Amygdala (tissue), 56 donors: ENCODE measurements at regions not wholly inside any gene's neighbourhood (a gene's known extent, or its start where the extent isn't known, plus 50 kb on each side); places are given as distances from the start of the nearest gene placed in this dataset.

ENCODE experiments used
- DNase-seq, 56 donors: peaks; one replicate each; lab custom pipeline; 2025; lab: John Stamatoyannopoulos, UW

DNA sequence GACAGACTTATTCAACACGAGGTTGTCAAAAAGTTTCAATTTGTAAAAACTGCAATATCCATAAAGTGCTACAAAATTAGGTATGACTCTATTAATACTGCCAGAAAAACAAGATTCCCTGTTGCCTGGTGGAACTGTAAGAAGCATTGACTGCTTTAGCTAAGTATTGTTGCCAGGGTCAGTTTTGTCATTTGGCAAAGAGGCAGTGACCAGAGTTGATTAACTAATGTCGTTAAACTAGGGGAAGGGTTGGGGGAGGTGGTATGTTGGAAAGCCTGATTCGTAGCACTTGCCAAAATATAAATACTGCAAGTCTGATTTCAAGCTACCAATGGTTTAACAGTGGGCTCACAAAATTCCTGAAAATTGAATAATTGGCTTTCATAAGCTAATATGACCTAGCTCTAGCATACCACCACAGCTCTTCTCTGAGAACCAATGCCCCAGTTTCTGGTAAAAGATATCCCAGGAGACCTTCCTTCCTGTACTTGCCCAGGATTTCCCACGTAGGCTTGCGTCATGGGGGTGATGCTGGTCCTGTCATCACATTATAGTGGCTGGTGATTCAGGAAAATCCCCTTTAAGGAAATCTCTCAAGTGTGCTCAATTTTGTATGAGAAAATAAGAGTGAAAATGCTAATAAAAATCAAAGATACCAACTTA is 266.4 kb upstream of the TBC1D5 start:
- no peak for DNase-seq

GRCh38 chr3:18007980-18008379 is 265.5 kb upstream of the TBC1D5 start:
- DNase-seq, result no peak

DNA sequence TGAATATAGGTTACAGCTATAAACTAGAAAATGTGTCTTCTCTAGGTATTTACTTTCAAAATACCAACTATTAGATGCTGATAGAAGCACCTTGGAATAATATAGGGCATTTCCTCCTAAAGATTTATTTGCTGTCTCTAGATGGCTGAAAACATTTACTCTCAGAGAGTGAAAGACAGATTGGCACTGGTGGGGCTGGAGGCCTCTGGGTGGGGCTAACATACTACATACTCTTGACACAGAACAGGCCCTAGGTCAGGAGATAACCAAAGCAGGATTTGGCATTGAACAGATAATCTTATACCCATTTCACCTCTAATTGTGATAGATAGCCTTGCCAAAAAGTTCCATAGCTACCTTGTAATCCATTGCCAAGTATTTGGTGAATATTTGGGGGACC is 253.3 kb upstream of the TBC1D5 start:
- DNase-seq, result no peak

GRCh38 chr3:17994167-17994566 is 251.7 kb upstream of the TBC1D5 start:
- DNase-seq, result no peak

- DNase-seq, result no peak
Measured at GRCh38 chr3:17990390-17990789, 248.0 kb upstream of the TBC1D5 start.

- no peak for DNase-seq
Measured at GRCh38 chr3:17986348-17986816, 244.0 kb upstream of the TBC1D5 start.

DNA sequence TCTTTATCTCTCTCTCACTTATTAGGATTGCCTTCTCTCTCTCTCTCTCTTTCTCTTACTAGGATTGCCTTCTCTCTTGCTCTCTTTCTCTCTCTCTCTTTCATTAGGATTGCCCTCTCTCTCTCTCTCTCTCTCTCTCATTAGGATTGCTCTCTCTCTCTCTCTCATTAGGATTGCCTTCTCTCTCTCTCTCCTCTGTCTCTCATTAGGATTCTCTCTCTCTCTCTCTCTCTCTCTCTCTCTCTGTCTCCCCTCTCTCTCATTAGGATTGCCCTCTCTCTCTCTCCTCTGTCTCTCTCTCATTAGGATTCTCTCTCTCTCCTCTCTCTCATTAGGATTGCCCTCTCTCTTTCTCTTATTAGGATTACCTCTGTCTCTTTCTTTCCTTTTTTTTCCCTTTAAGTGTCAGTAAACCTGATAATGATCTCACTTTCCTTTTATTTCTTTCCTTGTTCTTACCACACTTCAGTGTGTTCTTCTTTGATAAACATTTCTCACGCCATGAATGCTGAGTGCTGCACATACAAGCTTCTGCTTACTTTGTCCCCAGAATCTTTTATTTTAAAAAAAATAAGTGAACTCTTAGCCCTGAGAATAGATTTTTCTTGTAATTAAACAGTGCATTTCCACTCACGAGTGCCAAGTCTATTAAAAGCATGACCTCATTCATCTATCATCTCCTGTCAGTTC is 243.4 kb upstream of the TBC1D5 start:
- no peak for DNase-seq

DNA sequence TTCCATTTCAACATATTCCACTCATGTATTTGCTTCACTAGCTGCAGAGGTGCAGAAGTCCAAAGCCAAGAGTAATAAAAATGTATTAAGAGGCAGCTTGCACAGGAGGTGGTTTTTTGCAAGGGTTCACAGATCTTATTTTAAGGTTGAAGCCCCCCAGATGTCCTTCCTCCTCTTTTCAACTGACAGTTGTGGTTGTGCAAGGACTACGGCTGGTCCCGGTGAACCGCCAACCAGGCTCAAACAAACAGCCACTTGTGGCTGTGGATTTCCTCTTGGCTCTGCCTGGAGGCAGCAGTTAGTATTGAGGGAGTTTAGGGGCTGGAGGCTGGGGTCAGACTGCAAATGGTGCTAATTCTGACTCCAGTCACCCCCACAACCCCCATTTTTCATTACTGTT is 240.7 kb upstream of the TBC1D5 start:
- no peak for DNase-seq

DNA sequence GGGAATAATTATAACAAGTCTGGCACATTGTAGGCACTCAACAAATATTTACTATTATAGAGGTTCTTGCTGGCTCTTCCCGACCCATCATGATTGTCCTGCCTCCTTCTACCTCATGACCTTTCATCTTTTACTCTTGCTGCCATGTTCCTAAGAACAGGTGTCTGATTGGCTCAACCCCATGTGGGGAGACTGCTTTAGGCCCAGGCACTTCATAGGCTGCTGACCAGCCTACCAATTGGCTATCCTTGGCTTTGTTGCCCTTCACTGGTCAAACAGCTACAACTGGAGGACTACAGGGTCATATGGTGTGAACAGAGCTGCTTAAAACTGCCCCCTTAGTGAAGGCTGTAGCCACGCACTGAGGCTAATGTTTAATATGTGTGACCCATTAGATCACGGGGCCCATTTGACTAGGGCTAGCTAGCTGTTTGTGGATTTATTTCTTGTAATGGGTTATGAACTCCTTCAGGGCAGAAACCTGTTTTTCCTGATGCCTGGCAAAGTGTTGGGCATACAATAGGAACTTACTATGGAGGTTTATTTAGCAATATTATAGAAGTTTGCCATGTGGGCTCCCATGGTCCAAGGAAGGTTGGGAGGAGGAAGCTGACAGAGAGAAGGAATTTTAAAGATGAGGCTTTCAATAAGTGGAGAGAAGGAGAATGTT is 239.9 kb upstream of the TBC1D5 start:
- DNase-seq, result no peak

DNA sequence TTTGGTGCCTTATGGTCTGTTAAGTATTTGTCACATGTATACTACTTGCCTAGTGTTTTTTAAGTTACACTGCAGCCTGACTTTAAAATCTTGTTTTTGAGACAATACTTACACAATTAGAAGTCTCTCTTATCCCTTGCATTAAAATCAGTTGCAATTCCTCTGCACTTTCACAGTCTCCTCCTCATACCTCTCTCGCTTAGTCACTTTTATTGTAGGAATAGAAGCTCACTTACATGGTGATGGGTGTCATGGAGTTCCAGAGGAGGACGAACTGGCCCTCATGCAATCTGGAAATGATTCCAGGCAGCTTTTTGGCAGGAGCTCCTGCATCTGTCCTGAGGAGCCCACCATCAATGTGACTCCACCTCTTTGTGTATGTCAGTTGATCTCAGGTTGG is 238.4 kb upstream of the TBC1D5 start:
- no peak for DNase-seq

DNA sequence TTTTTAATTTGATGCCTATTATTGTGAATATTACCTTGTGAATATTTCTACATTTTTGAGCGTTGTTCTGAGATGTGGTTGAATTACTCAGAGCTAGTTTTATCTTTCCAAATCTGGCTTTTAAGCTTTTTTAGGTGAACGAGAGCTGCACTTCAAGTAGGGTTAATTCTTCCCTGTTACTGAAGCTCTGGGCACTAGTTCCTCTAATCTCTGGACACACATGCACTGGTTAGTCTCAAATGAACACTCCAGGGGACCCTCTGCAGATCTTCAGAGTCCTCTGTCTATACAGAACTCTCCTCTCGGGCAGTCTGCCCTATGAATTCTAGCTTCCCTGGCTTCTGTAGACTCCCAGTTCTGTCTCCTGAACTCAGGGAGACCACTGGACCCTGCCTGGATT is 237.5 kb upstream of the TBC1D5 start:
- no peak for DNase-seq

- peak in 12 of 56 donors; percentile 0 to 15 (median 5) for DNase-seq
Measured at GRCh38 chr3:17979252-17979651, 236.8 kb upstream of the TBC1D5 start.

DNA sequence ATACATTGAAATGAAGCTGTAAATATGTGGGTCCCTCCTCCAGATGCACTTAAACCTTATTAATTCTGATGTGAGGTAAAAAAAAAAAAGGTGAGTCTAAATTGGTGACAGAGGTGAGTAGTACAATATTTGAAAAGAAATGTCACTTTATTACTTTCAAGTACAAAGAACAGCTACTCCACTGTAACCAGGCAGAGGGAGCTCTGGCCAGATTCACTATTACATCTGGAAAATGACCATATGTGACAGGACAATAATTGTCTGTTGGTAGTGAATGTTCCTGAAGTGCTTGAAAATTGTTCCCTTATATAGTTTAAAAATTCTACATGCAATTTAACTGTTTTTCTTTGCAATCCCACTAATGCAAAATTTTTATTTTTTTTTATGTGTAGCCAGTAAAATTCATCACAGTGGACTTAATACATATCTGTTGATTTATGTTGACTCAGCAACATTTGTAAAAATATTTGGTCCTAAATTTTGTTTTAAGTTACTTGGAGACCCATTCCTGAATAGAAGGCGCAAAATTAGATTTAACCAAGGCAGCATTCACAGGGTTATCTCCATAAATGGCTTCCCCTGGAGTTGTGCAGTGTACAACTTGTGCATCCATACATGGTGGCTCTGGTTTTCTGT is 231.9 kb upstream of the TBC1D5 start:
- DNase-seq, result no peak

DNA sequence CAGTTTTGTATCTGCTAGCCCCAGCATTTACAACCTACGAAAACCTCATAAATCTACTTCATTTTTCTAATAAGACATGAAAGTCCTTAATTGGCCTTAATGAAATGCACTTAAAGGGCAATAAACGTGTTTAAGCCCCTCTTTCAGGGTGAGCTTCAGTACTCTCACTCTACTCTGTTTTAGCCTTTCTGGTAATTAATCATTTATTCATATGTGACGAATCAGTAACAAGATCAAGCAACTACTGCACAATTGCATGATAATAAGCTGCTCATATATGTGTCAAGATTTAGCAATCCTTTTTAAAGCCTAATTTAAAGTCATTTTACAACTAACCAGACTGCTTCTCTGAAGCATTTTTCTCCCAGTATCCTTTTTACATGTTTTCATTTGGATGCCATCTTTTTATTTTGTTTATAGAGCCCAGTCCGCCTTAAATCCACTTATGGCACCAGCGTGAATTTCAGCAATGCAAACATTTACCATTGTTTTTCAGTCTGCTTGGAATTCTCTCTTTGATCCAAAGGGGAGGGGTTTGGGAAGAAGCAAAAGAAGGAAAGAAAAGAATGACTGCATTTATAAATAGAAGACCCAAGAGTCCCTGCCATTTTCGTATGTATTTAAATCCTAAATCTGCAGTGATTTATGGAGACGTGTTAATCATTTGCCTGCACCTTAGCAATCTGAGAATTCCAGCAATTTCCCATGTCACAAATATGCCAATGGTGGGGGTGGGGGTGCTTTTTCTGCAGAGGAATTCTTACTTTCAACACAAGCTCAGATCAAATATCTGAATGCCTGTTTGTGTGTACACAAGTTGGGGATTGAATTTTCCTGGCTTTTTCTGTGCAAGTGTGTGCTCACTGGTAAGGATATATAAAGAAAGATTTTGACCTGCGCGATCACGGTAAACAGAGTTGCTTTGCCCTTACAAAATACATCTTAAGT is 230.8 kb upstream of the TBC1D5 start:
- no peak for DNase-seq

GRCh38 chr3:17972476-17972875 is 230.0 kb upstream of the TBC1D5 start:
- DNase-seq, result no peak

DNA sequence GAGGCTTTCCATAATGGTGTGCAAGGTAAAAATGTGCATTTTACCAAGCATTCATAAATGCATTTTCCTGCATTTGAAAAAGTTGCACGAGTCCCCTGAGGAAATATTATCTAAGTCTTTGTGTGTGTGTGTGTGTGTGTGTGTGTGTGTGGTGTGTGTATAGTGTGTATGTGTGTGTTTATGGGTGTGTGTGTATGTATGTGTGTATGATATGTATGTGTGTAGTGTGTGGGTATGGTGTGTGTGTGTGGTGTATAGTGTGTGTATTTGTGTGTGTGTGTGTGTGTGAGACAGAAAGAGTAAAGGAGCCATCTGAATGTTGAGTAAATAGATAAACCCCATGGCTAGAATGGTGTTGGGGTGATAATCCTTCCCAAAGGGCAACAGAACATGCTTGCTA is 229.6 kb upstream of the TBC1D5 start:
- DNase-seq, result no peak

- no peak for DNase-seq
Measured at GRCh38 chr3:17969985-17970568, 227.6 kb upstream of the TBC1D5 start.

GRCh38 chr3:17969244-17969643 is 226.8 kb upstream of the TBC1D5 start:
- DNase-seq, result no peak

DNA sequence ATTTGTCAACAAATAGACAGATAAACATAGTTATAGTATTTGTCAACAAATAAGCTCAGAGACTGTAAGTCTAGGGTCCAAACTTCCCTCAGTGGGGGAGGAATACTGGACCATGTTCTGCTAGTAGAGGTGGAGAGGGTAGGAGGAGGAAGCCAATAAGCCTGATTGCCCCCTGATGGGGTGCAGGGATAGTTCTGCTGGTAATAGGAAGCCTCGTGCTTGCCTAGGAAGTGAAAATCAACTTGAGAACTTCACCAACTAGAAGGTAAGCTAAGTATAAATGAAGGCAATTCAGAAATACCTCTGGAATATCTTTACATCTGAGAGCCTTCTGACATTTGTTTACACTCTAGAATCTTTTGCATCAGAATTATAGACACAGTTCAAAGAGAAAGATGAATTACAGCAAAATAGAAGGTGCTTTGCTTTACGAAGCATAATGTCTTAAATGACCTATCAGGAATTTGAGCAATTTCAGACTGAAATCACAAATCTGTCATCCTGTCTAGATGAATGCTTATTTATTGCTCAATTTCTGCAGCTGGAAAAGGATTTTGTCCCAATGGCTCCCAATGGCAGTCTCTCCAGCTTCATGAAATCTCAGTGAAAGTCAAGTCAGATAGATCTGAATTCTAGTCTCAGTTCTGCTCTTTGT is 225.6 kb upstream of the TBC1D5 start:
- DNase-seq, result no peak
